ENCODE measurements at regions not wholly inside any gene's neighbourhood (a gene's known extent, or its start where the extent isn't known, plus 50 kb on each side); places are given as distances from the start of the nearest gene placed in this dataset.
"Not testable (repeated sequence)": the region's sequence is repeated elsewhere in the genome, so short reads cannot be mapped to it uniquely, and the experiment has no call there.

- TF ChIP-seq ZFP30 (CRISPR knock-in tag; IDR thresholded peaks at IDR 0.05) (no peak), PATZ1 (CRISPR knock-in tag; IDR thresholded peaks at IDR 0.05; ENCODE audit: borderline replicate concordance) (no peak), ZC3H10 (CRISPR knock-in tag; IDR thresholded peaks at IDR 0.05) (no peak), TOX (CRISPR knock-in tag; IDR thresholded peaks at IDR 0.05; ENCODE audit: borderline replicate concordance) (no peak), ZFP3 (CRISPR knock-in tag; IDR thresholded peaks at IDR 0.05) (no peak), ZNF8 (CRISPR knock-in tag; IDR thresholded peaks at IDR 0.05) (no peak), ESRRG (CRISPR knock-in tag; IDR thresholded peaks at IDR 0.05) (no peak)
- ATAC-seq, result no peak
Observed at GRCh38 chr3:118231578-118231977, 803.1 kb downstream of the IGSF11 start.

GRCh38 chr3:118239253-118239652, 795.4 kb downstream of the IGSF11 start:
- TF ChIP-seq ARNTL (CRISPR knock-in tag; IDR thresholded peaks at IDR 0.05; ENCODE audit: borderline replicate concordance, low read depth), result no peak
- TF ChIP-seq TOX (CRISPR knock-in tag; IDR thresholded peaks at IDR 0.05; ENCODE audit: borderline replicate concordance), result no peak
- no peak for ATAC-seq

DNA sequence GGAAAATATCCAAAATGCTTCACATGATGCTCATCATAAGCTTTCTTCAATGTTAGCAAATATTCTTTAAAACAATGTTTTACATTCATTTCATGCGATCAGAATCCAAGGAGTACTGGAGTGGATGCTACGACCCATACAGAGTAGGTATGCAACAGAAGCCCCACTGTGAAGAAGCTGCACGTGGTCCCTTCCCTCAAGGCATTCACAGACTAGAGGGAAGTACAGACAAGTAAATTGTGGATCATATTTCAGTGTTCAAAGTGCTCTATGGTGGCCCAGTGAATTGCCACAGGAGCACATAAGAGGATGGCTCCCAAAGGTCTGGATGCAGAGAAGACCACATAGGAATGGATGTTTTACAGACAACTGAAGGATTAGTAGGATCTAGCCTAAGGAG, 789.9 kb downstream of the IGSF11 start:
- no peak for TF ChIP-seq BACH2 (CRISPR knock-in tag; IDR thresholded peaks at IDR 0.05; ENCODE audit: borderline replicate concordance)
- no peak for TF ChIP-seq ZFP30 (CRISPR knock-in tag; IDR thresholded peaks at IDR 0.05)
- no peak for TF ChIP-seq ZNF8 (CRISPR knock-in tag; IDR thresholded peaks at IDR 0.05)
- no peak for TF ChIP-seq TOX (CRISPR knock-in tag; IDR thresholded peaks at IDR 0.05; ENCODE audit: borderline replicate concordance)
- TF ChIP-seq ISL1 (CRISPR knock-in tag; IDR thresholded peaks at IDR 0.05), result no peak
- no peak for TF ChIP-seq ZNF565 (CRISPR knock-in tag; conservative IDR thresholded peaks at IDR 0.05; ENCODE audit: low read depth)
- no peak for ATAC-seq

DNA sequence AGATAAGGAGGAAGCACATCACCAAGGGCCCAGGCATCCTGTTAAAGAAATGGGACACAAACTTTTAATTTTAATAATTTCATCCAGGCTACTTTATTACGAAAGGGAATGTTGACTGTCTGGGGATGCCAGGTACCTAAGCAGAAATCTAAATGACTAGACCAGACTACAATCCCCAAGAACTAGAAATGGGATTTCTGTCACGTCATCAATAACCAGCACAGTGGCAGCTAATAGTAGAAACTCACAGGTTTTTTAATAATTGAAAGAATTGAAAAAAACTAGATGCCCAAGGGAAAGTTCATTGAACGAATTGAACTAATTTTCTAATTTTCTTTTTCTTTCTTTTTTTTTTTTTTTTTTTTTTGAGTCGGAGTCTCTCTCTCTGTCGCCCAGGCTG, 789.3 kb downstream of the IGSF11 start:
- no peak for TF ChIP-seq TOX (CRISPR knock-in tag; IDR thresholded peaks at IDR 0.05; ENCODE audit: borderline replicate concordance)
- TF ChIP-seq ZNF565 (CRISPR knock-in tag; conservative IDR thresholded peaks at IDR 0.05; ENCODE audit: low read depth), result no peak
- TF ChIP-seq, protein P1, sequence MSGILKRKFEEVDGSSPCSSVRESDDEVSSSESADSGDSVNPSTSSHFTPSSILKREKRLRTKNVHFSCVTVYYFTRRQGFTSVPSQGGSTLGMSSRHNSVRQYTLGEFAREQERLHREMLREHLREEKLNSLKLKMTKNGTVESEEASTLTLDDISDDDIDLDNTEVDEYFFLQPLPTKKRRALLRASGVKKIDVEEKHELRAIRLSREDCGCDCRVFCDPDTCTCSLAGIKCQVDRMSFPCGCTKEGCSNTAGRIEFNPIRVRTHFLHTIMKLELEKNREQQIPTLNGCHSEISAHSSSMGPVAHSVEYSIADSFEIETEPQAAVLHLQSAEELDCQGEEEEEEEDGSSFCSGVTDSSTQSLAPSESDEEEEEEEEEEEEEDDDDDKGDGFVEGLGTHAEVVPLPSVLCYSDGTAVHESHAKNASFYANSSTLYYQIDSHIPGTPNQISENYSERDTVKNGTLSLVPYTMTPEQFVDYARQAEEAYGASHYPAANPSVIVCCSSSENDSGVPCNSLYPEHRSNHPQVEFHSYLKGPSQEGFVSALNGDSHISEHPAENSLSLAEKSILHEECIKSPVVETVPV (CRISPR knock-in tag; IDR thresholded peaks at IDR 0.05), result no peak
- no peak for TF ChIP-seq OSR1 (CRISPR knock-in tag; IDR thresholded peaks at IDR 0.05)
- no peak for TF ChIP-seq PPARA (CRISPR knock-in tag; IDR thresholded peaks at IDR 0.05; ENCODE audit: borderline replicate concordance)
- TF ChIP-seq SNAI2 (CRISPR knock-in tag; IDR thresholded peaks at IDR 0.05), result no peak
- TF ChIP-seq PATZ1 (CRISPR knock-in tag; IDR thresholded peaks at IDR 0.05; ENCODE audit: borderline replicate concordance), result no peak
- TF ChIP-seq GLIS3 (CRISPR knock-in tag; IDR thresholded peaks at IDR 0.05), result no peak
- no peak for TF ChIP-seq ZFP3 (CRISPR knock-in tag; IDR thresholded peaks at IDR 0.05)
- TF ChIP-seq ZFP30 (CRISPR knock-in tag; IDR thresholded peaks at IDR 0.05), result no peak
- no peak for TF ChIP-seq TCF4 (CRISPR knock-in tag; IDR thresholded peaks at IDR 0.05; ENCODE audit: borderline replicate concordance)
- TF ChIP-seq ARNTL (CRISPR knock-in tag; IDR thresholded peaks at IDR 0.05; ENCODE audit: borderline replicate concordance, low read depth), result no peak
- no peak for TF ChIP-seq CSDC2 (CRISPR knock-in tag; IDR thresholded peaks at IDR 0.05)
- TF ChIP-seq, protein P2, sequence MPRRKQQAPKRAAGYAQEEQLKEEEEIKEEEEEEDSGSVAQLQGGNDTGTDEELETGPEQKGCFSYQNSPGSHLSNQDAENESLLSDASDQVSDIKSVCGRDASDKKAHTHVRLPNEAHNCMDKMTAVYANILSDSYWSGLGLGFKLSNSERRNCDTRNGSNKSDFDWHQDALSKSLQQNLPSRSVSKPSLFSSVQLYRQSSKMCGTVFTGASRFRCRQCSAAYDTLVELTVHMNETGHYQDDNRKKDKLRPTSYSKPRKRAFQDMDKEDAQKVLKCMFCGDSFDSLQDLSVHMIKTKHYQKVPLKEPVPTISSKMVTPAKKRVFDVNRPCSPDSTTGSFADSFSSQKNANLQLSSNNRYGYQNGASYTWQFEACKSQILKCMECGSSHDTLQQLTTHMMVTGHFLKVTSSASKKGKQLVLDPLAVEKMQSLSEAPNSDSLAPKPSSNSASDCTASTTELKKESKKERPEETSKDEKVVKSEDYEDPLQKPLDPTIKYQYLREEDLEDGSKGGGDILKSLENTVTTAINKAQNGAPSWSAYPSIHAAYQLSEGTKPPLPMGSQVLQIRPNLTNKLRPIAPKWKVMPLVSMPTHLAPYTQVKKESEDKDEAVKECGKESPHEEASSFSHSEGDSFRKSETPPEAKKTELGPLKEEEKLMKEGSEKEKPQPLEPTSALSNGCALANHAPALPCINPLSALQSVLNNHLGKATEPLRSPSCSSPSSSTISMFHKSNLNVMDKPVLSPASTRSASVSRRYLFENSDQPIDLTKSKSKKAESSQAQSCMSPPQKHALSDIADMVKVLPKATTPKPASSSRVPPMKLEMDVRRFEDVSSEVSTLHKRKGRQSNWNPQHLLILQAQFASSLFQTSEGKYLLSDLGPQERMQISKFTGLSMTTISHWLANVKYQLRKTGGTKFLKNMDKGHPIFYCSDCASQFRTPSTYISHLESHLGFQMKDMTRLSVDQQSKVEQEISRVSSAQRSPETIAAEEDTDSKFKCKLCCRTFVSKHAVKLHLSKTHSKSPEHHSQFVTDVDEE (CRISPR knock-in tag; IDR thresholded peaks at IDR 0.05), result no peak
- no peak for TF ChIP-seq ZNF70 (CRISPR knock-in tag; IDR thresholded peaks at IDR 0.05)
- no peak for ATAC-seq

DNA sequence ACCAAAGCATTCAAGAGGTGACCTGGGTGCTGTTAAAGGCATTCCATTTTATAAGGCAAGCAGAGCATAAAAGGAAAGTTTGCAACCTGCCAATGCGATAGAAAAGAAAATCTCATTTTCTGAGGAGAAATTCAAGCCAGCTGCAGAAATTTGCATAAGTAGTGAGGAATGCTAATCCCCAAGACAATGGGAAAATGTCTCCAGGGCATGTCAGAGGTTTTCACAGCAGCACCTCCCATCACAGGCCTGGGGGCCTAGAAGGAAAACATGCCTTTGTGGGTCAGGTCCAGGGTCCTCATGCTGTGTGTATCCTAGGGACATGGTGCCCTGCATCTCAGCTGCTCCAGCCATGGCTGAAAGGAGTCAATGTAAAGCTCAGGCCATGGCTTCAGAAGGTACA, 775.8 kb downstream of the IGSF11 start:
- not testable (repeated sequence) for ATAC-seq

All from SK-N-SH treated with all-trans-retinoic acid at 6 μM for 48 hours (cell line).